ENCODE measurements at regions not wholly inside any gene's neighbourhood (a gene's known extent, or its start where the extent isn't known, plus 50 kb on each side); places are given as distances from the start of the nearest gene placed in this dataset.

- DNase-seq: peak; percentile 20
- H3K27ac ChIP-seq: no peak overlapping the region
- TF ChIP-seq CTCF (IDR thresholded peaks at IDR 0.05; ENCODE audit: low read depth, low read length, missing control alignments): no peak
- in situ Hi-C loops (cut with HindIII; ENCODE audit: low pct_ligation_motif_present, low sequenced_read_pairs): no loop called here
- H3K36me3 ChIP-seq (replicated peaks): no peaks in the 10 kb centered on the region
- no peak overlapping the region for H3K4me3 ChIP-seq (ENCODE audit: low read depth, low read length)
- no peaks in the 10 kb centered on the region for H3K27me3 ChIP-seq (replicated peaks)
These were observed 451.8 kb downstream of the ATP23 start for GRCh38 chr12:58393152-58393551.

- DNase-seq: no peak
- Histone ChIP-seq H3K4me3 (ENCODE audit: low read depth, low read length) (no peak overlapping the region), H3K36me3 (replicated peaks) (no peaks in the 10 kb centered on the region), H3K27ac (no peak overlapping the region), H3K27me3 (replicated peaks) (no peaks in the 10 kb centered on the region)
- in situ Hi-C loops (cut with HindIII; ENCODE audit: low pct_ligation_motif_present, low sequenced_read_pairs): no loop called here
- no peak for TF ChIP-seq CTCF (IDR thresholded peaks at IDR 0.05; ENCODE audit: low read depth, low read length, missing control alignments)
These were observed 453.7 kb downstream of the ATP23 start for GRCh38 chr12:58395056-58395455.

GRCh38 chr12:58395470-58395869, 454.1 kb downstream of the ATP23 start:
- no peak for DNase-seq
- no peak overlapping the region for H3K27ac ChIP-seq
- in situ Hi-C loops (cut with HindIII; ENCODE audit: low pct_ligation_motif_present, low sequenced_read_pairs): no loop called here
- no peak overlapping the region for H3K4me3 ChIP-seq (ENCODE audit: low read depth, low read length)
- H3K27me3 ChIP-seq (replicated peaks): no peaks in the 10 kb centered on the region
- no peak for TF ChIP-seq CTCF (IDR thresholded peaks at IDR 0.05; ENCODE audit: low read depth, low read length, missing control alignments)
- no peaks in the 10 kb centered on the region for H3K36me3 ChIP-seq (replicated peaks)

- in situ Hi-C loops (cut with HindIII; ENCODE audit: low pct_ligation_motif_present, low sequenced_read_pairs): no loop called here
- TF ChIP-seq CTCF (IDR thresholded peaks at IDR 0.05; ENCODE audit: low read depth, low read length, missing control alignments): no peak
- H3K27me3 ChIP-seq (replicated peaks): no peaks in the 10 kb centered on the region
- H3K27ac ChIP-seq: no peak overlapping the region
- no peak for DNase-seq
- H3K36me3 ChIP-seq (replicated peaks): no peaks in the 10 kb centered on the region
- no peak overlapping the region for H3K4me3 ChIP-seq (ENCODE audit: low read depth, low read length)
These were observed 454.9 kb downstream of the ATP23 start for GRCh38 chr12:58396239-58396638.

GRCh38 chr12:58405363-58405762, 464.0 kb downstream of the ATP23 start:
- no peak for TF ChIP-seq CTCF (IDR thresholded peaks at IDR 0.05; ENCODE audit: low read depth, low read length, missing control alignments)
- Histone ChIP-seq H3K27me3 (replicated peaks) (no peaks in the 10 kb centered on the region), H3K4me3 (ENCODE audit: low read depth, low read length) (no peak overlapping the region), H3K27ac (no peak overlapping the region), H3K36me3 (replicated peaks) (no peaks in the 10 kb centered on the region)
- no peak for DNase-seq
- in situ Hi-C loops (cut with HindIII; ENCODE audit: low pct_ligation_motif_present, low sequenced_read_pairs): no loop called here

- no peak overlapping the region for H3K4me3 ChIP-seq (ENCODE audit: low read depth, low read length)
- no peaks in the 10 kb centered on the region for H3K27me3 ChIP-seq (replicated peaks)
- in situ Hi-C loops (cut with HindIII; ENCODE audit: low pct_ligation_motif_present, low sequenced_read_pairs): no loop called here
- H3K27ac ChIP-seq: no peak overlapping the region
- no peak for DNase-seq
- TF ChIP-seq CTCF (IDR thresholded peaks at IDR 0.05; ENCODE audit: low read depth, low read length, missing control alignments): no peak
- no peaks in the 10 kb centered on the region for H3K36me3 ChIP-seq (replicated peaks)
These were observed 467.1 kb downstream of the ATP23 start for GRCh38 chr12:58408516-58408915.
